Vagina (tissue), 2 donors: ENCODE measurements at regions not wholly inside any gene's neighbourhood (a gene's known extent, or its start where the extent isn't known, plus 50 kb on each side); places are given as distances from the start of the nearest gene placed in this dataset.

ENCODE experiments used
- DNase-seq, 2 donors: peaks; one replicate each; pipeline ENCODE4 v3.0.0-alpha.2; 2017; ENCODE audit errors: extremely low spot score in 2 of 2
- H3K27ac ChIP-seq: fragments of 200-600 bp; sonication (generic); one replicate; pipeline ENCODE4 v1.5.1; 2019
- H3K27me3 ChIP-seq: fragments of 200-600 bp; sonication (generic); one replicate; pipeline ENCODE4 v1.5.1; 2019
- H3K36me3 ChIP-seq, 2 donors: fragments of 200-600 bp; sonication (generic); one replicate each; pipeline ENCODE4 v1.5.1; 2017 to 2019
- H3K4me1 ChIP-seq: fragments of 200-600 bp; sonication (generic); one replicate; pipeline ENCODE4 v1.5.1; 2019
- H3K4me3 ChIP-seq, 2 donors: fragments of 200-600 bp; sonication (generic); 1 replicate in 1 of 2; 2 replicates in 1 of 2; pipeline ENCODE4 v1.5.1; 2016 to 2019
- H3K9me3 ChIP-seq: fragments of 200-600 bp; sonication (generic); one replicate; pipeline ENCODE4 v1.5.1; 2019
- POLR2A ChIP-seq, 2 donors: fragments of 450-650 bp; IDR thresholded peaks; one replicate each; pipeline ENCODE4 v1.6.1; 2017; ENCODE audit warnings: antibody characterized with exemption in 2 of 2, mild to moderate bottlenecking in 2 of 2, moderate library complexity in 2 of 2
- POLR2AphosphoS5 ChIP-seq, 2 donors: sonication (generic); formaldehyde crosslinking; IDR thresholded peaks; one replicate each; pipeline ENCODE4 v1.9.0; 2017; ENCODE audit warnings: antibody characterized with exemption in 2 of 2, mild to moderate bottlenecking in 2 of 2, low read depth in 1 of 2; ENCODE audit not compliant: insufficient read depth in 1 of 2
- intact Hi-C: fragments of 100-400 bp; cut with DNase I; formaldehyde crosslinking; loops from one replicate; pipeline ENCODE4 v1.15.1; 2023
- TF ChIP-seq, protein P1 (sequence below), 3 experiments: fragments of 450-650 bp in 2 of 3; fragments of 200-600 bp in 1 of 3; sonication (generic) in 1 of 3; IDR thresholded peaks; one replicate each; pipeline ENCODE4 v1.5.1; 2017 to 2019; ENCODE audit warnings: antibody characterized with exemption in 3 of 3, mild to moderate bottlenecking in 2 of 3, moderate library complexity in 2 of 3

DNA sequence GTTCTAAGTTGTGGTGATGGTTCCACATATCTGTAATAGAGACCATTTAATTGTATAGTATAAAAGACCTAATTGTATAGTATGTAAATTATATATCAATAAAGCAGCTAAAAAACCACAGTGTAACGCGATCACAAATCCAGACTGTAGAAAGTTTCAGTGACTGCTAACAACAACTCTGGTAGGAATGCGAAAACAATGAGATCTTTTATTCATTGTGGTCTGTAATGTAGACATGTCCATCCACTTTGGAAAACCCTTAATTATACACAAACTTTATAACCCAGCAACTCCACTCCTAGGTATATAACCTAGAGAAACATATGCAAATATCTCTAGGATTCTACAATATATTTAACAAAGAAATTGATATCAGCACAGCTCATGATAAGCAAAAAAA, 549.5 kb downstream of the SLITRK1 start:
- no peak for DNase-seq
- Histone ChIP-seq H3K27me3 (no peaks in the 10 kb centered on the region), H3K27ac (no peak overlapping the region), H3K36me3 (no peaks in the 10 kb centered on the region), H3K9me3 (no peaks in the 10 kb centered on the region), H3K4me1 (no peaks in the 10 kb centered on the region), H3K4me3 (no peak overlapping the region)
- intact Hi-C loops, result no loop called here
- TF ChIP-seq POLR2A (IDR thresholded peaks at IDR 0.05), result no peak
- TF ChIP-seq, protein P1, sequence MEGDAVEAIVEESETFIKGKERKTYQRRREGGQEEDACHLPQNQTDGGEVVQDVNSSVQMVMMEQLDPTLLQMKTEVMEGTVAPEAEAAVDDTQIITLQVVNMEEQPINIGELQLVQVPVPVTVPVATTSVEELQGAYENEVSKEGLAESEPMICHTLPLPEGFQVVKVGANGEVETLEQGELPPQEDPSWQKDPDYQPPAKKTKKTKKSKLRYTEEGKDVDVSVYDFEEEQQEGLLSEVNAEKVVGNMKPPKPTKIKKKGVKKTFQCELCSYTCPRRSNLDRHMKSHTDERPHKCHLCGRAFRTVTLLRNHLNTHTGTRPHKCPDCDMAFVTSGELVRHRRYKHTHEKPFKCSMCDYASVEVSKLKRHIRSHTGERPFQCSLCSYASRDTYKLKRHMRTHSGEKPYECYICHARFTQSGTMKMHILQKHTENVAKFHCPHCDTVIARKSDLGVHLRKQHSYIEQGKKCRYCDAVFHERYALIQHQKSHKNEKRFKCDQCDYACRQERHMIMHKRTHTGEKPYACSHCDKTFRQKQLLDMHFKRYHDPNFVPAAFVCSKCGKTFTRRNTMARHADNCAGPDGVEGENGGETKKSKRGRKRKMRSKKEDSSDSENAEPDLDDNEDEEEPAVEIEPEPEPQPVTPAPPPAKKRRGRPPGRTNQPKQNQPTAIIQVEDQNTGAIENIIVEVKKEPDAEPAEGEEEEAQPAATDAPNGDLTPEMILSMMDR (IDR thresholded peaks at IDR 0.05), result no peak
- no peak for TF ChIP-seq POLR2AphosphoS5 (IDR thresholded peaks at IDR 0.05; ENCODE audit: insufficient read depth in 1 of 2, low read depth in 1 of 2)

DNA sequence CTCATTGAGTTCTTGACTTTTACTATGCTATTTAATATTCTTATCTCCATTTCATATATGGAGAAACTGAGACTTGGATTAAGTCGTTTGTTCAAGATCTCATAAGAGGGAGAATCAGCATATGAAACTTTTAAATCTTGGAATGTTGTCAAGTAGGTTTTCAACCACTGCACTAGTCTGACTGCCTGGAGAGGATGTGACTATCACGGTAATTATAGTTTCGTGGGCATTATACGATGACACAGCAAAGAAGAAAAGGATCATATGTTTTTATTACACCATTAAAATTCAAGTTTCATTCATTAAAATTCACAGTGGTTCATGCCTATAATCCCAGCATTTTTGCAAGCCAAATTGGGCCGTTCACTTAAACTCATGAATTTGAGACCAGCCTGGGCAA, 555.2 kb downstream of the SLITRK1 start:
- no peaks in the 10 kb centered on the region for H3K36me3 ChIP-seq
- H3K27ac ChIP-seq, result no peak overlapping the region
- H3K9me3 ChIP-seq, result no peaks in the 10 kb centered on the region
- no peaks in the 10 kb centered on the region for H3K4me1 ChIP-seq
- intact Hi-C loops, result no loop called here
- TF ChIP-seq POLR2A (IDR thresholded peaks at IDR 0.05) (no peak), POLR2AphosphoS5 (IDR thresholded peaks at IDR 0.05; ENCODE audit: insufficient read depth in 1 of 2, low read depth in 1 of 2) (no peak)
- TF ChIP-seq, protein P1 (IDR thresholded peaks at IDR 0.05), result no peak
- H3K27me3 ChIP-seq, result no peaks in the 10 kb centered on the region
- H3K4me3 ChIP-seq, result no peak overlapping the region
- no peak for DNase-seq

- Histone ChIP-seq H3K36me3 (no peaks in the 10 kb centered on the region), H3K4me1 (no peaks in the 10 kb centered on the region), H3K4me3 (no peak overlapping the region), H3K27ac (no peak overlapping the region), H3K9me3 (no peaks in the 10 kb centered on the region), H3K27me3 (no peaks in the 10 kb centered on the region)
- DNase-seq, result no peak
- no peak for TF ChIP-seq POLR2A (IDR thresholded peaks at IDR 0.05)
- no peak for TF ChIP-seq POLR2AphosphoS5 (IDR thresholded peaks at IDR 0.05; ENCODE audit: insufficient read depth in 1 of 2, low read depth in 1 of 2)
- TF ChIP-seq, protein P1 (IDR thresholded peaks at IDR 0.05), result no peak
- intact Hi-C loops, result no loop called here
These were observed 557.0 kb downstream of the SLITRK1 start for GRCh38 chr13:83325125-83325853.

DNA sequence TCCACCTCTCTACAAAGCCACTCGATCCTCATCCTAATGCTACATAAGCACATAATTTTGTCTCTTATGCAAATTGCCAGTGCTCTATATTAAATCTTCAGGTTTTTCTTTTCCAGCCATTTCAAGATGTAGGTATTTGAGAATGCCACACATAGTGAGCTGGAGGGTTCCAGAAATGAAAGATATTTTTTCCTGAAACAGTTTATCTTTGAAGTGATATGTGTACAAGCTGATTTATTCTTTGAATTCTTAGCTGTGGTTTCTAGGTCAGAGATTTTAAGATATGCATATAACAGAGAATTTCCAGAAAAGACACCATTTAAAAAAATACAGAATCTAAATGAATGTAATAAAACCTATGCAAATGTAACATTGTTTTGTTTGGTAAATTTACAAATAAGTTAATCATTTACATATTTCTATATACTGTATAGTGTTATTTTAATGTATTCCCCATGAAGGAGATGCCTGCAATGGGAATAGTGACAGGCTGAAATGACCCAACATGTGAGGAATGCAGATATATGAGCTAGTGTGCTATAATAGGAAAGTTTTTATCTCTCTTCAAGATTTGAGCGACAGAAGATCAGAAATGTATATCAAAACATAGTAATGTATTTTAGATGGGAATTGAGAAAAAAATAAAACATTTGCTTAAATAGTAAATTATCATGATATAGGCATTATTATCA, 570.2 kb downstream of the SLITRK1 start:
- intact Hi-C loops, result no loop called here
- TF ChIP-seq POLR2A (IDR thresholded peaks at IDR 0.05) (no peak), POLR2AphosphoS5 (IDR thresholded peaks at IDR 0.05; ENCODE audit: insufficient read depth in 1 of 2, low read depth in 1 of 2) (no peak)
- TF ChIP-seq, protein P1 (IDR thresholded peaks at IDR 0.05), result no peak
- H3K9me3 ChIP-seq, result no peaks in the 10 kb centered on the region
- H3K36me3 ChIP-seq, result no peaks in the 10 kb centered on the region
- no peak for DNase-seq
- H3K27me3 ChIP-seq, result no peaks in the 10 kb centered on the region
- no peak overlapping the region for H3K27ac ChIP-seq
- H3K4me1 ChIP-seq, result no peaks in the 10 kb centered on the region
- no peak overlapping the region for H3K4me3 ChIP-seq

- no peak for DNase-seq
- H3K4me3 ChIP-seq, result no peak overlapping the region
- no peak for TF ChIP-seq POLR2AphosphoS5 (IDR thresholded peaks at IDR 0.05; ENCODE audit: insufficient read depth in 1 of 2, low read depth in 1 of 2)
- TF ChIP-seq, protein P1 (IDR thresholded peaks at IDR 0.05), result no peak
- no peak for TF ChIP-seq POLR2A (IDR thresholded peaks at IDR 0.05)
- H3K9me3 ChIP-seq, result no peaks in the 10 kb centered on the region
- no peak overlapping the region for H3K27ac ChIP-seq
- no peaks in the 10 kb centered on the region for H3K27me3 ChIP-seq
- no peaks in the 10 kb centered on the region for H3K4me1 ChIP-seq
- H3K36me3 ChIP-seq, result no peaks in the 10 kb centered on the region
- intact Hi-C loops, result no loop called here
These were observed 583.7 kb downstream of the SLITRK1 start for GRCh38 chr13:83298617-83299016.
